Endothelial cell of umbilical vein (primary cell): ENCODE measurements at regions not wholly inside any gene's neighbourhood (a gene's known extent, or its start where the extent isn't known, plus 50 kb on each side); places are given as distances from the start of the nearest gene placed in this dataset.

Experiments used
- BruUV-seq: library from RNA; stranded (reverse); fragments of 400-500 nt; replicated peaks from 2 replicates; lab custom pipeline; 2021; lab: Mats Ljungman, UMichigan
- CTCF ChIA-PET: fragments of 300-600, 350-600 bp; sonication (Branson Sonifier 250); formaldehyde crosslinking; loops from one replicate; lab custom pipeline; 2021; ENCODE audit warnings: antibody characterized with exemption, inconsistent platforms; lab: Charles Lee
- POLR2A ChIA-PET: fragments of 300-600, 350-600 bp; sonication (Branson Sonifier 250); formaldehyde crosslinking; loops from one replicate; lab custom pipeline; 2021; ENCODE audit warnings: antibody characterized with exemption, inconsistent platforms; lab: Charles Lee
- DNase-seq: peaks from one replicate; pipeline ENCODE4 v3.0.0-alpha.2; 2011; ENCODE audit warnings: low read depth, low spot score
- FAIRE-seq: peaks from 2 replicates; lab custom pipeline; 2011; peaks lifted over from hg19 to GRCh38; lab: Jason Lieb, UNC
- H2AFZ ChIP-seq: 2 replicates; pipeline ENCODE4 v1.6.0; 2012; ENCODE audit warnings: low read depth, low read length, control low read depth, inconsistent platforms
- H3K27ac ChIP-seq: 2 replicates; pipeline ENCODE4 v1.5.1; 2011; ENCODE audit warnings: low read depth, mild to moderate bottlenecking, control low read depth, low read length, moderate library complexity; ENCODE audit not compliant: insufficient read depth
- H3K27me3 ChIP-seq, 2 experiments: 2 replicates each; pipeline versions ENCODE4 v1.6.0 to v1.6.1; 2011; ENCODE audit warnings: low read length in 2 of 2, mixed read lengths in 1 of 2; ENCODE audit not compliant: control insufficient read depth in 2 of 2, insufficient read depth in 2 of 2
- H3K36me3 ChIP-seq, 2 experiments: 2 replicates in 1 of 2; 3 replicates in 1 of 2; pipeline ENCODE4 v1.5.1; 2011; ENCODE audit warnings: low read length in 2 of 2, mild to moderate bottlenecking in 1 of 2, moderate library complexity in 1 of 2; ENCODE audit not compliant: control insufficient read depth in 2 of 2, insufficient read depth in 2 of 2; ENCODE audit errors: extremely low read depth in 1 of 2
- H3K4me1 ChIP-seq: 3 replicates; pipeline ENCODE4 v1.5.1; 2011; ENCODE audit warnings: mild to moderate bottlenecking, low read length; ENCODE audit not compliant: control insufficient read depth, insufficient read depth; ENCODE audit errors: extremely low read depth
- H3K4me2 ChIP-seq: 2 replicates; pipeline ENCODE4 v1.6.1; 2011; ENCODE audit warnings: low read length, control low read depth, mixed read lengths; ENCODE audit not compliant: insufficient read depth
- H3K4me3 ChIP-seq, 3 experiments: fragments of 200-600 bp in 1 of 3; sonication (generic), shearing (Covaris generic) in 1 of 3; replicated peaks in 1 of 3; 2 replicates each; pipeline ENCODE4 v1.5.1; 2011 to 2016; ENCODE audit warnings: control low read depth in 3 of 3, low read length in 3 of 3, mild to moderate bottlenecking in 2 of 3, inconsistent platforms in 1 of 3, low read depth in 1 of 3, moderate library complexity in 1 of 3; ENCODE audit not compliant: insufficient read depth in 1 of 3
- H3K79me2 ChIP-seq: 2 replicates; pipeline ENCODE4 v1.6.0; 2012; ENCODE audit warnings: low read length, inconsistent platforms; ENCODE audit not compliant: control insufficient read depth, insufficient read depth
- H3K9ac ChIP-seq: replicated peaks from 2 replicates; pipeline ENCODE3; 2011; ENCODE audit warnings: low read length, control low read depth; ENCODE audit not compliant: insufficient read depth; ENCODE audit errors: extremely low read depth
- H3K9me1 ChIP-seq: replicated peaks from 3 replicates; pipeline ENCODE4 v1.6.0; 2011; ENCODE audit warnings: mild to moderate bottlenecking, low read length; ENCODE audit not compliant: control insufficient read depth, insufficient read depth; ENCODE audit errors: extremely low read depth
- H3K9me3 ChIP-seq: replicated peaks from 2 replicates; pipeline ENCODE4 v1.5.1; 2012; ENCODE audit warnings: low read length, inconsistent platforms; ENCODE audit not compliant: control insufficient read depth, insufficient read depth
- H4K20me1 ChIP-seq: replicated peaks from 2 replicates; pipeline ENCODE3; 2011; ENCODE audit warnings: mild to moderate bottlenecking, low read length; ENCODE audit not compliant: control insufficient read depth, insufficient read depth; ENCODE audit errors: extremely low read depth
- CTCF ChIP-seq, 2 donors: IDR thresholded peaks; 1 replicate in 1 of 2; 2 replicates in 1 of 2; pipeline ENCODE4 v1.5.1; 2011; ENCODE audit warnings: low read length in 2 of 2, mild to moderate bottlenecking in 2 of 2, moderate library complexity in 2 of 2, control low read depth in 1 of 2, inconsistent platforms in 1 of 2, low read depth in 1 of 2; ENCODE audit not compliant: insufficient read depth in 1 of 2; ENCODE audit errors: extremely low read depth in 1 of 2
- EZH2 ChIP-seq: IDR thresholded peaks from 2 replicates; pipeline ENCODE4 v1.6.1; 2012; ENCODE audit warnings: borderline replicate concordance, low read depth, mild to moderate bottlenecking, moderate library complexity, low read length, inconsistent platforms; ENCODE audit not compliant: severe bottlenecking
- FOS ChIP-seq: IDR thresholded peaks from 2 replicates; pipeline ENCODE4 v1.6.1; 2011; ENCODE audit warnings: mild to moderate bottlenecking, low read length, moderate library complexity, borderline replicate concordance; ENCODE audit not compliant: insufficient read depth
- GATA2 ChIP-seq: IDR thresholded peaks from 2 replicates; pipeline ENCODE4 v1.7.0; 2011; ENCODE audit warnings: low read depth, mild to moderate bottlenecking, moderate library complexity, mixed read lengths, low read length; ENCODE audit not compliant: insufficient read length, insufficient read depth
- JUN ChIP-seq: IDR thresholded peaks from 2 replicates; pipeline ENCODE4 v1.6.1; 2011; ENCODE audit warnings: borderline replicate concordance, low read depth; ENCODE audit not compliant: insufficient read length, insufficient read depth
- MAX ChIP-seq: IDR thresholded peaks from 2 replicates; pipeline ENCODE4 v1.6.1; 2011; ENCODE audit not compliant: insufficient read depth, insufficient read length
- MYC ChIP-seq: IDR thresholded peaks from one replicate; pipeline ENCODE4 v1.6.1; 2011; ENCODE audit warnings: mild to moderate bottlenecking, low read depth, low read length
- POLR2A ChIP-seq: IDR thresholded peaks from 2 replicates; pipeline ENCODE4 v1.6.1; 2012; ENCODE audit warnings: low read depth, mild to moderate bottlenecking, control low read depth, low read length
- POLR2AphosphoS5 ChIP-seq: IDR thresholded peaks from 2 replicates; pipeline ENCODE4 v1.6.1; 2012; ENCODE audit warnings: low read depth, mild to moderate bottlenecking, control low read depth, low read length, moderate library complexity; ENCODE audit not compliant: insufficient read depth
- dilution Hi-C: fragments of 300-500 bp; cut with MboI; formaldehyde crosslinking; loops from one replicate; pipeline ENCODE4 v1.15.0; 2019; ENCODE audit warnings: low sequenced_read_pairs; ENCODE audit not compliant: extremely low pct_ligation_motif_present
- intact Hi-C: fragments of 100-400 bp; cut with micrococcal nuclease; formaldehyde crosslinking; loops from one replicate; pipeline ENCODE4 v1.10.0; 2022

- no peak overlapping the region for H3K4me2 ChIP-seq
- no peaks in the 10 kb centered on the region for H3K9me3 ChIP-seq
- H3K9ac ChIP-seq, result no peak overlapping the region
- dilution Hi-C loops (no loop called here), intact Hi-C loops (loop anchor here (10.0 kb wide), 1 partner anchor 626 kb away; no protein-coding TSS in a partner anchor)
- no peak overlapping the region for H3K27ac ChIP-seq
- CTCF ChIA-PET, result no interaction called here
- no peak overlapping the region for H3K4me3 ChIP-seq
- no peaks in the 10 kb centered on the region for H3K27me3 ChIP-seq
- no peaks in the 10 kb centered on the region for H3K79me2 ChIP-seq
- DNase-seq, result no peak
- no peak overlapping the region for H2AFZ ChIP-seq
- peaks cover 11% of the 10 kb centered on the region for H3K4me1 ChIP-seq
- no peaks in the 10 kb centered on the region for H3K9me1 ChIP-seq
- H3K36me3 ChIP-seq, result no peaks in the 10 kb centered on the region
- TF ChIP-seq MAX (no peak), GATA2 (no peak), POLR2A (no peak), EZH2 (no peak), JUN (no peak), MYC (no peak), FOS (no peak), POLR2AphosphoS5 (no peak), CTCF (IDR thresholded peaks at IDR 0.05; ENCODE audit: extremely low read depth in 1 of 2, insufficient read depth in 1 of 2, low read depth in 1 of 2, low read length in 2 of 2) (no peak)
- FAIRE-seq, result no peak
- POLR2A ChIA-PET, result no interaction called here
- BruUV-seq, result no TSS peak
- no peaks in the 10 kb centered on the region for H4K20me1 ChIP-seq
Observed at GRCh38 chr1:200480964-200481363, 71.1 kb upstream of the ZNF281 start.
